ENCODE measurements at regions not wholly inside any gene's neighbourhood (a gene's known extent, or its start where the extent isn't known, plus 50 kb on each side); places are given as distances from the start of the nearest gene placed in this dataset.

DNA sequence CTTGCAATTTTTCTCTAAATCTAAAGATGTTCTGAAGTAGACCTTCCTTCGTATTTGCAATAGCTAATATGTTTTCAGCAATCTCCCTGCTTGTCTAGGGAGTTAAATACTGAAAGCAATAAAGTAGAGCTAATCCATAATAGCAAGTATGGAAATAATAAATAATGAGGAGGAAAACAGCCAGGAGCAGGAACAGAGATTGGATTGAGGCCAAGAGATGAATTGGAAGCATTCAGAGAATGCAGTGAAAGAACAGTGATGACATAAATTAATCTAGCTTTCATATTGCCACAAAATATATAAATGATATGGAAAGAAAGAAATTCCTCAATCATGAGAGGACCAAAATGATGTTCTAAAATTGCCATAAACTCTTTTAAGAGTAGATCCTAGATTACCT, 679.7 kb downstream of the METTL4 start:
- no peak for DNase-seq

DNA sequence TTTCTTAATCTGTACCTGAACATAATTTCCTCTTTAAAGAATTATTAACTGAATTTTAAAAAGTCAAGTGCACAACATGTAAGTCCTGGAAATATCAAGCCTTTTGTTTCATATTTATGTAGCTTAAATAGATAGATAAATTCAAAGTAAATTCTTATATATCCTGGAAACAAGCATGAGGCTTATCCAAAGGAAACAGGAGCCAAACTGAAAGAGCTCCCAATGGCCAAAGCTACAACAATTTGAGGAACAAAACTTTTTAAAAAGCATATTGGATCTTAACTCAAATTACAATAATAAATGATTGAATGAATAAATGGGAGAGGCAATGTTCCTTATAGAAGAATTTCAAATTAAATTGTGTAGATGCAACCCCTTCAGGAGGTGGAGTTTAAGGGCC, 679.1 kb downstream of the METTL4 start:
- no peak for DNase-seq

DNA sequence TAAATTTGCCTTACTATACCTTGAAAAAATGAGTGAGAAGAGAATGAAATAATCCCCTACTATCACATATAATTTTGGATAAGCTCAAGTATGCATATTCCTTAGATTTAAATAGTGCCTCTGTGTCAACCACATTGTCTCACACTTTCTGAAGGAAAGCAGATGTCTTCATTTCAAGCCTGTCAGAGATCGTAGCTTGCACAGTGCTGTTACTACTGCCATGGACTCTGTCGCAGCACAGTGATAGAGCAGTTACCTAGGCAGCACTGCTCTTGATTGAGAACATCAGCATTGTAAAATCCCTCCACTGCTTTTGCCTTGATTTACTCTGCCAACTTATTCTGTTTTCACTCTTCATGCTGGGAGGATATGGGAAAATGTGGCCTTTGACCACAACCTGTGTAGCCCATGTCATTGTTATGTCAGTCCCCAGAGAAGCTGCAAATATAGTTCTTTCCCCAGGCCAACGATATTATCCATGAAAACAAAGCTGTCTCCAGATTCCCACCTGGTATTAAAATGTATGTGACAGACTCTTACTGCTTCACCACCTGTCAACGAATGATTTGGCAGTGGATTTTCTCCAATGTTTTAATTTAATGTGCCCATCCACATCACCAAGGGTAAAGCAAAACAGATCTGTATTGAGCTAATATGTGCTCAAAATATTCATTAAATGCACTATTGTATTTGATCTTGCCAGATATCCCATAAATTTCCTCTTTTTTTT, 675.7 kb downstream of the METTL4 start:
- DNase-seq = no peak

DNA sequence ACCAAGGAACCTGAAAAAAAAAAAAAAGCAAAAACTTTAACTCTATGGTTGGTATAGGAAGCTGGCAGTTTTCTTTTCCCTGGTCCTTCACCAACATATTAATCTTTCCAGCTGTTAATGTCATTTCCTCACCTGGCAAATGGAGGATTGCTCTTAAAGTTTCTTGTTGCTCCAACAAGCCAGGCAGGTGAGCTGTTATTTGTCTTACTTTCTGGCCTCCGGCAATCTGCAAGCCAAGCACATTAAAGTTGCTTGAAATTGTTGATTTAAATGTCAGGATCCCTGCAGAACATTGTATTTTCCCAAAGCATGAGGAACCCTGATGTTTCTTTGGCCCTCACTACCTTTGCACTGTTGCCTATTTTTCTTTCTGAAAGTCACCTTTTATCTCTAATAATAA, 664.9 kb downstream of the METTL4 start:
- DNase-seq = no peak

DNA sequence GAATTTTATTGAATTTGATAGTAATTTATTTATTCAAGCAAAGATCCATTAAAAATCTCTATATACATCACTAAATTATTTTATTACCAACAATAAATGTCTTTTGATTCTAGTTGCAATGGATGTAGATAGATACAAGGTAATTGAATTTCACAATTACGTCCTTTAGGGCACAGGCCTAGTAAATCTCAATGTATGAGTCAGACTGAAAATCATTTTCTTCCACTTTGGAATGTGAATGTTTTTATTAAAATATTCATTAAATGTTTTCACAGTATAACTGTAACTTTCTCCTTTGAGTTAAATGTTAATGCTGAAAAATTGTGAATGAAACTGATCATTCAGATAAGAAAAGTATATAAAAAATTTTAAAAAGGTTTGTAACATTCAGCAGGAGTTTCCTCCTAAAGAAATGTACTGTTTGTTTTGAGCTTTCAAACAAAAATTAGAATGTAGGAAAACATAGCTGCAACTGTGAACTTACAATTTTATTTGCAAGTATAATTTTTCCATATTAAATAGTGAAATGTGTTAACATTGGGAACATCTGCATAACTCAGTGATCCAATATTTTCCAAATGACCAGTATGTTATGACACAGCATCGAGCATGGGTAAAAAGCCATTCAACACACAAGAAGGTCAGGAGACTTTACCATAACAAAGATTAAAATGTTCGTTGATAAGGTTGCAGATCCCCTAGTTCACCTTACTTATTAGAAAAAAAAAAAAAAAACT, 663.7 kb downstream of the METTL4 start:
- no peak for DNase-seq

DNA sequence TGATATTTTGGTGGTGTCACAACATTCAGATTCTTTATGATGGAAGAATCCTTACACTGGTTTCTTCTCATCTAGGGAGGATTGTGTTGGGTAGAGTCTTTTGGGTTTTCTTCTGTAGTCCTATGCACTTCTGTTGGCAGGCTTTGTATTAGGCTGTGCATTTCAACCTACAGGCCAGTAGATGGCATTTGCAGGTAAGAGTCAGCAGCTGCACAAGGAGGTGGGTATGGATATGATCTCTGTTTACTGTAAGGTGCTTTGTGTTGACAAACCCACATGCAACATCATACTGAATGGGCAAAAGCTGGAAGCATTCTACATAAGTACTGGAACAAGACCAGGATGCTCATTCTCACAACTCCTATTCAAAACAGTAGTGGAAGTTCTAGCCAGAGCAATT, 656.8 kb downstream of the METTL4 start:
- DNase-seq = no peak

DNA sequence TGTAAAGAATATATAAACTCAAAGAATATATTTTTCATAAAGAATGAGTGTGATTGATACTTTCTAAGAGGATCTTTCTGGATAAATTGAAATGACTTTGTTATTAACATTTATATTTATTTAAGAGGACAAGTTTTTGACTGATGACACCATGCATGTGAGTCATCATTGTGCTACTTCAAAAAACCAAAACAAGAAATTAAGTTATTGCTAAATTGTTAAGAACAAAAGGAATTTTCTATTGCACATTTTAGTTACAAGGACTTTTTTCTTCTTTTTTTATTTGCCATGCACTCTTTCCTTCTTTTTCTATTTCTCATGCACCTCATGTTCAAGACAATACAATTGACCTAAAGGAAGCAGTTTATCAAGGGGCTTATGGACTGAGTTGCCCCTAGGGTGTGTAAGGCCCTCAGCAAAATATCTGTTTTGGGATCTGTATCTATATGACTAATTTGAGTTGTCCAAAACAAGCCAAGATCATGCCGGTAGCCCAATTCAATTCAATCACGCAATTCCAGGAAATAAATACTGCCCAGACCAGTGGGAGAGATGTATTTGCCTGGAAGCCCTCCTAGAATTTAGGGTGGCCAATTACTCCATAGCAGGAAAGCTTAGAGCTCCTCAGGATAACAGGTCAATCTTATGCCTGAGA, 654.3 kb downstream of the METTL4 start:
- DNase-seq = no peak

DNA sequence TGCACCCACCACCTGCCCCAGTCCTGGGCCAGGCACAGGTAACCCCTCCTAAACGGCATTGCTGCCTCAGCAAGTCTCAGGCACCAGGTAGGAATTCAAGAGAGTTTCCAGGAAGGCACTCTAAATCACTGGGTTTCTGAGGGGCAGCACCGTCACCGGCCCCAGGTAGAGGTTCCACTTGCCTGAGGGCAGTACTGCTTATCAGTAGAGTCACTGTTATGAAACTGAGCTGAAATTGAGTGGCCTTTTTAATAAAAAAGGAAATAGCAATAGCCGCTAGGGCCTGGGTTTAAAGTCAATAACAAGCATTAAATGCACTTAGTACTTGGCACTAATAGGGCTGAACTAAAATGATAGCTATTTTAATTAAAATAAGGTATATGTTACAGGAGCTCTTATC, 653.7 kb downstream of the METTL4 start:
- DNase-seq = no peak

DNA sequence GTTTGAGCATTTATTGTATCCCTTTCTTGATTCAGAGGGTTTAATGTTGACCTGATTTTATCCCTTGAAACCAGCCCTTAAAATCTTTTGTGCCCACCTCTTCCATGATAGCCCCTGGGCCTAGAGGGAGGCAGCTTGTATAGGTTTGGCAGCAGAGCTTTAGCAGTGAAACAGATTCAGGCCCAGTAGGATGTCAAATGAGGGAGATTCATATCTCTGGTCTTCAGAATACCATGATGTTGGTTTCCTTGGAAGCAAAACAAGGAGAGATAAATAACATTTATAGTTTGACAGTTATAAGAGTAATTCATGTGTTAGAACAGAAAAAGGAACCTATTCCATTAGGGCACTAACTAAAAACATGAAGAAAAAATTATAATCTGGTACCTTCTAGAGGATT, 649.2 kb downstream of the METTL4 start:
- DNase-seq = no peak

DNA sequence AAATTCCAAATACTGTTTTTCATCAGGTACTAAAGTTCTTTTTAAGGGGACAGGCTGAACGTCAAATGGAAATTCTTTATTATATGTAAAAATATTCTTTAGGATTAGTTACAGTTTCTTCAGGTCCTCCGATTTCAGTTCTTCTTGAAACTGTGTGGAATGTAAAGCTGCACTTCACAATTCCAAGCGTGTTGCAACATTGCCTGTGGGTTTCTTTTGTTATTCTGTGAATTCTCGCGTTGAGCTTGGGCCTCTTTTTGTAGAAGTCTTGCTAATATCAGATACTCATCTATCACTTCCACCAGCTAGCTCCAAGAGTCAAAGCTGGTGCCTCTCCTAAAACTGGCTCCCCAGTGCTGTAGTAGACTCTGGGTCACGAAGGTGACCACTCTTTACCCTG, 642.6 kb downstream of the METTL4 start:
- no peak for DNase-seq

DNA sequence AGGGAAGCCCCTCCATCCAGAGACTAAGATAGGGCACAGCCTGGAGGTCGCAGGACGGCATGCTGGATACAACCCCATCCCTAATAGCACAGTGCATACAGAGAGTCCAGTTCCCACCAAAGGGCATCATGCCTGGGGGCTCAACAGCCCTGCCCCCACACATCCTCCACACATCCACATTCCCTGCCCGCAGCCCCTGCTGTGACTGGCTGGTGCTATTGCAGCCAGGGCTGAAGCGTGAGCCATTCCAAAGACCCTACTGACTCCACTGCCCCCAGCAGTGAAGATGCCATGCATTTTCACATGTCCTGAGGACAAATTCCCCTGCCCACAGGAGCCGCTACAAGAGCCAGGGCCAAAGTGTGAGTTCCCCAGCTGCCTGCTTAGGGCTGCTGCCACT, 641.6 kb downstream of the METTL4 start:
- DNase-seq = no peak

DNA sequence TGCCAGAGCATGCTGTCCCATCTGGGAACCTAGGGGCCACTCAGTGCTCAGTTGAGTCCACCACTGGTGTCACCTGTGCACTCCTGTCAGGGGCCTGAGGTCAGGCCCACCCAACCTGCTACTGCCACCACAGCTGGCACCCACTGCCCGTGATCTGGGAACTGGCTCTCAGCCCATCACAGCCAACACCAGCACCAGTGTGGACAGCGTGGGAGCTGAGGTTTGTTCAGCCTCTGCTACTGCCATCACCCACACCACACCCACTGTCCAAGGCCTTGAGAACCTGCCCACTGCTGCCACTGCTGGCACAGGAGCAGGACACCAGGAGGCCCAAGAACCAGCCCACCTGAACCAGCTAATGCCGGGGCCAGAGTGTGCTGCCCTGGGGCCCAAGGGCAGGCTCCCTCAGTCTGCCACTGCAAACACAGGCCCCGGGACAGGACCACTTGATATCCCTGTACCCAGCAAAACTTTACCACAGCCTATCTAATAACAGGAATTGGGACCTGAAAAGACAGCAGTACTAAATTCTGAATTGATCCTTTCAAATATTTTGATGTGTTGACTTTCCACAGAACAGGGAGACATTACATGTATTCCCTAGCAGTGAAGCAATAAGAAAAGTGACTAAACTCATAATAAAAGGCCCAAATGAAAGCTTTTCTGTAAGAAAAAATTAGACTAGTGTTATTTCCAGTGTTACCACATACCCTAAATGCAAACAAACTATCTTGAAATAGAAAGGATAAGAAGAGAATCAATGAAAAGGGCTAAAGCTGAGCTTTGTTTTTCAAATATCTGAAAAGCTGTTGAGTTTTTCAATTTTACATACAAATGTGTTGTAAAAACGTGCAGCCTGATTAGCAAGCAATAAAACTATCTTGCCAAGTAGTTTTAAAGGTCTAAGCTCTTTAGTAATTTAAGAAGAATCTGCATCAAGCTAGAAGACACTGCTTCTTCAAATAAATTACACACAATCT, 640.7 kb downstream of the METTL4 start:
- no peak for DNase-seq

DNA sequence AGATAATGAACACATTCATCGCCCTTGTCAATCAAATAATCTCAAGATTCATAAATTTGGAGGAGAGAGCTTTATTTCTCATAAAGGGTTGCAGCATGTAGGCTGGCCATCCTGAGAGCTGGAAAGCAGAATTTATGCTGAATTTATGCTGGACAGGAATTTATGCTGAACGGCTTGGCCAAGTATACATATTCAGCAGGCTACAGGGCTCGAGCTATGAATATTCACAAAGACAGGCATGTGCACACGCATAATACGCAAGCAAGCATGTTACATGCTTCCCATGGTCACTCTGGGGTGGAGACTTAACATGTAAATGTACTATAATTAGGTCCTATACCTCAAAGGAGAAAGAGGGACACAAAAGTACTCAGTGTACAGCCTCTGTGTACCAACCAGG, 618.8 kb downstream of the METTL4 start:
- no peak for DNase-seq

DNA sequence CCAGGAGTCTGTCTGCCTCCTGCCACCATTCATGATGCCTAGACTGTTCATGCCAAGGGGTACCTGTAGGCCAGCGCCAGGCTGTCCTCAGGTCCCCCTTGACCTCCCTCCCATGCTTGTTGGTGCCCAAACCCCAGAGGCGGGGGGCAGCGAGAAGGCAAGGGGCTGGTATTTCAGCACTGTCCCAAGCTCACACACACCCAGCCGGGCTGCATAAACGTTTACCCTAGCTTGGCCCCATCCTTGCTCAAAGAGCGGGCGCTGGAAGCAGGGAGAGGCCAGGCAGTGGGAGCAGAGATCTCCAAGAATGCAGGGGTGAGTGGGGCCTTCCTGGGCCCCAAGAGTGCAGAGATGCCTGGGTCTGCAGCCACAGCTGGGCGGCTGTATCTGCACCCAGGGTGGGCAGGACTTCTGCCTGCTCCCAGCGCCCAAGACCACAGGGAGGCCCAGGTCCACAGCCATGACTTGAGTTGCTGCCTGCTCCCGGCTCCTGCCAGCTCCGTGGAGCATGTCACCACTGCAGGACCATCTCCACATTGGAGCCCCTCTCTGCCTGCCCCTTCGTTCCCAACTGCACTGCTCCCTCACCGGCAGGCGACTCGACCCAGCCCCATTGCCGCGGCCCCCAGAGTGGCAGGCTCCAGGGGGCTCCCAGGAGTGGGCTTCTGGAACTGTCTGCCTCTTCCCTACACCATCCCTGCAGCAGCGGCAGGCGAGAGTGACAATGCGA, 616.6 kb downstream of the METTL4 start:
- DNase-seq = no peak

DNA sequence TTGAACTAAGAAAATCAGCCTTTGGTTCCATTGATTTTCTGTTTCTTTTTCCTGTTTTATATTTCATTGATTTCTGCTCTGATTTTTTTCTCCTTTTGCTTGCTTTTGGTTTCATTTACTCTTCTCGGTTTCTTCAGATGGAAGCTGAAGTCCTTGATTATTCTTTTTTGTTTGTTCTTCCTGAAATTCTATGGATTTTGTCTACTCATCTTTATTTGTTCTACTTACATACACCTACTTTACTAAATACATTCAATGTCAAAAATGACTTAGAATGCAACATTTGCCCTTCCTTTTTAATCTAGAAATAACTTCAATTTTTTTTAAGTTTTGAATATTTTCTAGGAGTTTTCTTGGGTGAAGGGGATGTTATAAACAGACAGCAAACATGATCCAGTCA, 612.5 kb downstream of the METTL4 start:
- no peak for DNase-seq

DNA sequence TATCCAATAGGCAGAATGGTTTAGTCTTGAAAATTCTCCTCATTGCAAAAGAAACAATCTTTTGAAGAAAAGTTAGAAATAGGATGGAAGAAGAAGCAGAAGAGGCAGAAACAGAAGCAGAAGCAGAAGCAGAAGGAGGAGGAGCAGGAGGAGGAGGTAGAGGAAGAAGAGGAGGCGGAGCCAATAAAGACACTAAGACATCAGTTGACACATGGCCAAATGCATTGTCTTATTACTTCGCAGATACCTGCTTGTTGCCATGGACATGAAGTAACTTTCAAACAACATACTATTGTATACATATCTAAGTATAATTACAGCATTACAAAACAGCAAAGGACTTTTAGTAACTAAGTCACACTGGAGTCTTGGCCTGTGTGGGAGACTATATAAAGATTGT, 606.3 kb downstream of the METTL4 start:
- DNase-seq = no peak

DNA sequence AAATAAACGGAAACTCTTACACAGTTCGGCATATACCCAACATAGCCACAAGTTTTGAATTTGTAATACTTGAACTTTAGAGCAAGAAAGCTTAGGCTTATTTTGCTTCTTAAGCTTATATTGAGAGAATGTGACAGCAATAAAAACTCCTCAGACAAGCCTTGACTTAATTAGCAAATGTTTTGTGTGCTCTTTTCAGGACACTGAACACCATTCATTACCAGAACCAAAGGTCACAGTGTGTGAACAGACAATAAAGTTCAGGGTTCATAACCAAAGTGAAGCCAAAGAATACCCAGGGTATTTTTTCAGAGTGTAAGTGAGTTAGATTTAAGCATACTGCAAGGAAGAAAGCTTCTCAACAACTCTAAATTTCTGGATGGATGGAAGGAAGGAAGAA, 605.8 kb downstream of the METTL4 start:
- no peak for DNase-seq

DNA sequence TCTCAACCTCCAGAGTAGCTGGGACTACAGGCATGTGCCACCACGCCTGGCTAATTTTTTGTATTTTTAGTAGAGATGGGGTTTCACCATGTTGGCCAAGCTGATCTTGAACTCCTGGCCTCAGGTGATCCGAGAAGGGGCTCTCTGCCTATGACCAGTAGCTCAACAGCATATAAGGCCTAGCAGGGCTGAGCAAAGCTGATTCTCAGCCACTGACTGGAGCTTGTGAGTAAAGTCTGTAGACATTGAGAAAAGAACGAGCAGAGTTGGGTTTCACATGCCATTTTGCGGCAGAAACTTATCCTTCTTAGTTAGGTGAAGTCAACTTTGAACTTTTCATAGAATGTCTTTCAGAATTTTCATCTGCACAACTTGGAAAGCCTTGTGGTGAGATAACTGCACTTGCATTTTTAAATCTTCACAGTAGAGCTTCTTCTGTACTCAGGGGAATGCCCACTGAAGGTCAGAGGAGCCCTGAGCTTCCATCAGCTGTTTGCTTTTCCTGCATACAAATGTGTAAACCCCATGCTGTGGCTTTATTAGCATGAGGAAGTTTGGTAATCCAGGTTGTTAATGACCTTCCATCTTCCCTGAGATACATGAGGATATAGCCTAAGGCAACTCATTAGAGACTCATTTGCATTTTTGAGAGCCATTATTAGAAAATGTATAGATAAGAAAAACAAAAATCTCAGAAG, 602.4 kb downstream of the METTL4 start:
- DNase-seq = no peak

DNA sequence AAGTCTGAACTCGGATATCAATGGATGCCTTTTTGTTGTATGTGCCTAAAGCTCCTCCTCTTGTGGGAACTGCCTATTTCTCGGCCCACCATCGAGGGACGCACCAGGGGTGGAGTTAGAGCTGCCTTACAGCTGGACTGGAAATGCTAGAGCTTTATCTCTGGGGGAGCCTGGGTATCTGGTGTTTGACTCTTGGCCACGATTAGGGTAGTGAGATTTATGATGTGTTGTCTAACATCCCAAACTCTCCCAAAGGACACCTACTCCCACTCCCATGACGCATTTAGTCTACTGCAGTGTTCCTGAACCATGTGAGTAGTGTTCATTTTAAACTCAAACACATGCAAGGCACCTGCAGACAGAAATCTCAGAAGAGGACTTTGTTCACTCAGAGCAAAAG, 594.8 kb downstream of the METTL4 start:
- DNase-seq = no peak

DNA sequence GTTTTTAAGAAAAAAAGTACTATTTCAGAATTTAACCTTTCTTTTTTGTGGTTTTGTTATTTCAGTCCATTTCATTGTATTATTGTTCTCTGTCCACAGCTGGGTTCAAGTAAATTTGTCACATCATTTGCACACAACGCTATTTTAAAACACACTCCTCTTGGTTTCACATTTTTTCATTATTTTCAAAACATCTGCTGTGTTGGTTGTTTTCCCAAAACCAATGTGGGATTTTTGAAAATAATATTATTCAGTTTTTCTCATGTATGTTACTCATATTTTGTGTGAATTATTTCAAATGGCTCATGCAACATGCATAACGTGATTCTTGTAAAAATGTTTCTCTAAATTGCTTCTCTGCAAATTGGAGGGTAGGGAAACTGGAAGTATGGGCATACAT, 589.2 kb downstream of the METTL4 start:
- DNase-seq = no peak

DNA sequence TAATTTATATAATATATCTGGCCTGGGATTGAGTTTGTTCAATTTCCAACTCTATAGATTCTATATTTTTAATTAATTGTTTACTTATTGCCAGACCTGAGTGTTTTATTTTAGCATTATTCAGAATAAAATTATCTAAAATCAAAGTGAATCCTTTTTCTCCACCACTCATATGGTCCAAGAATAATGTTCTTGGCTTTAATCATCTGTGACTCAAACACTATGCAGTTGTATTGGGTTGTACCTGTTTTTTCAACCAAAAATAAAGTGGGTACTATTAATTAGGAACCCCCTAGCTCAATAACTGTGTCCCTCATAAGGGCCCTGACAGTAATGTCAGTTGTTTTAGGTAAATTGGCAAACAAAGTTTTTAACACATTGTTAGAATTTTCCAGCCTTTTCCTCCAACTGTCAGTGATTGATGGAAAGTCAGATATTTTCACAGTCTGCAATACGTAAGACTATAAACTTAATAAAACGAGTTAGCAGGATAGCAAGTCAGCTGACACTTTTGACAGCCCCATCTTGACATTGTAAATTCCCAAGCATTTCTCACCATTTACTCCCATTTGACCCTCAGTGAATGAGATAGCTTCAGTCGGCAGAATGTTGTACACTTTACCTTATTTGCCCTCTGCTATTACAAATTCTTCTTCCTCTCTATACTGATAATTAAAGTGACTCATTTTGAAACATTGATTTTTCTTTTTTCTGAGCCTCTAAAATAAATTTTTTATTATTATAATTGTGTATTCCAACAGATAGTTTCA, 587.4 kb downstream of the METTL4 start:
- DNase-seq = no peak

Measured in activated effector memory CD4-positive, alpha-beta T cell treated with Interleukin-2 at 50 U/mL for 16 hours (primary cell).